Loucy (cell line): ENCODE measurements at regions not wholly inside any gene's neighbourhood (a gene's known extent, or its start where the extent isn't known, plus 50 kb on each side); places are given as distances from the start of the nearest gene placed in this dataset.

Experiments used
- H2AFZ ChIP-seq: fragments of 200-600 bp; sonication (generic); 2 replicates; pipeline ENCODE4 v1.6.0; 2016; ENCODE audit warnings: antibody characterized with exemption, mild to moderate bottlenecking, low read length, moderate library complexity
- H3F3A ChIP-seq: fragments of 200-600 bp; 2 replicates; pipeline ENCODE4 v1.6.0; 2016; ENCODE audit warnings: antibody characterized with exemption, low read depth, mild to moderate bottlenecking
- H3K27me3 ChIP-seq: fragments of 200-600 bp; sonication (generic); 2 replicates; pipeline ENCODE4 v1.6.1; 2014; ENCODE audit warnings: low read length, mild to moderate bottlenecking; ENCODE audit not compliant: insufficient read depth, poor library complexity, severe bottlenecking
- H3K36me3 ChIP-seq: fragments of 200-600 bp; sonication (generic); 2 replicates; pipeline ENCODE4 v1.6.1; 2016; ENCODE audit warnings: low read length; ENCODE audit not compliant: insufficient read depth
- H3K4me1 ChIP-seq: fragments of 200-600 bp; sonication (generic); 2 replicates; pipeline ENCODE4 v1.5.1; 2014; ENCODE audit warnings: low read length, mild to moderate bottlenecking; ENCODE audit not compliant: insufficient read depth, poor library complexity, severe bottlenecking
- H3K4me2 ChIP-seq: fragments of 200-600 bp; sonication (generic); 2 replicates; pipeline ENCODE4 v1.6.0; 2014; ENCODE audit warnings: antibody characterized with exemption, low read length, low read depth, mild to moderate bottlenecking; ENCODE audit not compliant: poor library complexity, severe bottlenecking
- H3K4me3 ChIP-seq: fragments of 200-600 bp; sonication (generic); 2 replicates; pipeline ENCODE4 v1.5.1; 2014; ENCODE audit warnings: low read length, mild to moderate bottlenecking, mixed read lengths; ENCODE audit not compliant: poor library complexity, severe bottlenecking
- H3K79me2 ChIP-seq: fragments of 200-600 bp; sonication (generic); 2 replicates; pipeline ENCODE4 v1.6.1; 2014; ENCODE audit warnings: low read length; ENCODE audit not compliant: insufficient read depth
- H3K9ac ChIP-seq: fragments of 200-600 bp; sonication (generic); 2 replicates; pipeline ENCODE4 v1.6.0; 2014; ENCODE audit warnings: mild to moderate bottlenecking, low read depth, low read length, moderate library complexity; ENCODE audit not compliant: poor library complexity, severe bottlenecking
- H3K9me2 ChIP-seq: fragments of 200-600 bp; sonication (generic); replicated peaks from 2 replicates; pipeline ENCODE4 v1.6.1; 2016; ENCODE audit warnings: low read depth, low read length, mixed read lengths
- H3K9me3 ChIP-seq: fragments of 200-600 bp; sonication (generic); 2 replicates; pipeline ENCODE4 v1.6.1; 2014; ENCODE audit warnings: mild to moderate bottlenecking, antibody characterized with exemption, low read length, low read depth; ENCODE audit not compliant: insufficient read depth
- H4K20me1 ChIP-seq: fragments of 200-600 bp; sonication (generic); 2 replicates; pipeline ENCODE4 v1.6.0; 2014; ENCODE audit warnings: antibody characterized with exemption, low read length, mild to moderate bottlenecking; ENCODE audit not compliant: insufficient read depth, poor library complexity, severe bottlenecking
- EZH2phosphoT487 ChIP-seq: fragments of 200-600 bp; IDR thresholded peaks from 2 replicates; pipeline ENCODE4 v1.6.1; 2018; ENCODE audit warnings: antibody characterized with exemption, mild to moderate bottlenecking, moderate library complexity, borderline replicate concordance
- TF ChIP-seq, protein P1 (sequence below): fragments of 200-600 bp; sonication (generic); conservative IDR thresholded peaks from 2 replicates; pipeline ENCODE4 v1.5.1; 2014; ENCODE audit warnings: mild to moderate bottlenecking, antibody characterized with exemption, low read length

DNA sequence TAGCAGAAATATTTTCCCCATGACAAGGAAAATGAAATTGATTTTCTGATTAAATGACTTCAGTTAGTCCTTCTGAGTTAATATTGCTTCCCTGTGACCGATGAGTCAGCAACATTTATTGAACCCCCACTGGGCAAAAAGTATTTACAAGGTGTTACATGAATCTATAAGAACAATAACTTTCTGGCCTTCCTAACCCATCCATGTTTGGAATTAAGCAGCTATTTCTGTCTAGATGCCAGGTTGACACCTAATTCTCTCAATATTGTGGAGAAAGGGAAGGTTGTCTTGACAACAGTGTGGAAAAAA lies 112.9 kb upstream of the JAZF1 start:
- no peaks in the 10 kb centered on the region for H3K79me2 ChIP-seq
- H3K9me3 ChIP-seq: no peaks in the 10 kb centered on the region
- H3K4me2 ChIP-seq: peak overlapping the region; percentile 28
- no peaks in the 10 kb centered on the region for H3K36me3 ChIP-seq
- no peak for TF ChIP-seq EZH2phosphoT487
- TF ChIP-seq, protein P1, sequence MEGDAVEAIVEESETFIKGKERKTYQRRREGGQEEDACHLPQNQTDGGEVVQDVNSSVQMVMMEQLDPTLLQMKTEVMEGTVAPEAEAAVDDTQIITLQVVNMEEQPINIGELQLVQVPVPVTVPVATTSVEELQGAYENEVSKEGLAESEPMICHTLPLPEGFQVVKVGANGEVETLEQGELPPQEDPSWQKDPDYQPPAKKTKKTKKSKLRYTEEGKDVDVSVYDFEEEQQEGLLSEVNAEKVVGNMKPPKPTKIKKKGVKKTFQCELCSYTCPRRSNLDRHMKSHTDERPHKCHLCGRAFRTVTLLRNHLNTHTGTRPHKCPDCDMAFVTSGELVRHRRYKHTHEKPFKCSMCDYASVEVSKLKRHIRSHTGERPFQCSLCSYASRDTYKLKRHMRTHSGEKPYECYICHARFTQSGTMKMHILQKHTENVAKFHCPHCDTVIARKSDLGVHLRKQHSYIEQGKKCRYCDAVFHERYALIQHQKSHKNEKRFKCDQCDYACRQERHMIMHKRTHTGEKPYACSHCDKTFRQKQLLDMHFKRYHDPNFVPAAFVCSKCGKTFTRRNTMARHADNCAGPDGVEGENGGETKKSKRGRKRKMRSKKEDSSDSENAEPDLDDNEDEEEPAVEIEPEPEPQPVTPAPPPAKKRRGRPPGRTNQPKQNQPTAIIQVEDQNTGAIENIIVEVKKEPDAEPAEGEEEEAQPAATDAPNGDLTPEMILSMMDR: no peak
- H3K27me3 ChIP-seq: no peaks in the 10 kb centered on the region
- H3K9ac ChIP-seq: no peak overlapping the region
- H3K9me2 ChIP-seq: no peaks in the 10 kb centered on the region
- H3K4me1 ChIP-seq: peaks cover 13% of the 10 kb centered on the region
- no peaks in the 10 kb centered on the region for H3F3A ChIP-seq
- no peak overlapping the region for H3K4me3 ChIP-seq
- H4K20me1 ChIP-seq: no peaks in the 10 kb centered on the region
- no peak overlapping the region for H2AFZ ChIP-seq

GRCh38 chr7:28296571-28297483 lies 115.5 kb upstream of the CREB5 start:
- Histone ChIP-seq H3K4me1 (peaks cover 13% of the 10 kb centered on the region), H4K20me1 (no peaks in the 10 kb centered on the region), H3K79me2 (no peaks in the 10 kb centered on the region), H3K27me3 (no peaks in the 10 kb centered on the region), H3K9ac (no peak overlapping the region), H3K4me2 (no peak overlapping the region), H3K36me3 (no peaks in the 10 kb centered on the region), H3K9me3 (no peaks in the 10 kb centered on the region), H3K9me2 (no peaks in the 10 kb centered on the region), H2AFZ (no peak overlapping the region), H3K4me3 (no peak overlapping the region), H3F3A (no peaks in the 10 kb centered on the region)
- TF ChIP-seq, protein P1: peak; percentile 92
- no peak for TF ChIP-seq EZH2phosphoT487

DNA sequence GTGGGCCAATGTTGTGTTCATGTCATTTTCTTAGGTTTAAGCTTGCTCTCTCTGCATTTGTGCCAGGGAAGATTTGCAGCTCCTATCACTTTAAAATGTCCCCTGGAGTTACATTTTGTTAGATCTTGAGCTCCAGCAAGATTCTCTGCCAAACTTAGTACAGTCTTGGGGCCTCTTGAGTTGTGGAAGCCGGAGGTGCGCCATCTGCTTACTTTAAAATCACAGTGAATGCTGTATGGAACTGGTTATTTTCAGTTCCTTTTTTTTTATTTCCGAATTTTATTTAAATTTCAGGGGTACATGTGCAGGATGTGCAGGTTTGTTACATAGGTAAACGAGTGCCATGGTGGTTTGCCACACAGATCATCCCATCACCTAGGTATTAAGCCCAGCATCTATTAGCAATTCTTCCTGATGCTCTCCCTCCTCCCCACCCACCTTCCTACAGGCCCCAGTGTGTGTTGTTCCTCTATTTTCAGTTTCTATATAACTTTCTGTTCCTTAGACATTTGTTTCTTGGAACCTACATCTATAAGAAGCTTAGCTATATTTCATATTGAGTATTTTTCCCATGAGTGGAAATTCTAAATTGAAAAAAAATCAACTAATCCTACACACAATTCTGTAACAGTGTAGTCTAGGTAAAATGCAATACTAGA lies 114.4 kb upstream of the CREB5 start:
- H2AFZ ChIP-seq: no peak overlapping the region
- H3K9me2 ChIP-seq: no peaks in the 10 kb centered on the region
- TF ChIP-seq, protein P1: no peak
- TF ChIP-seq EZH2phosphoT487: no peak
- no peaks in the 10 kb centered on the region for H4K20me1 ChIP-seq
- H3K4me1 ChIP-seq: peaks cover 7% of the 10 kb centered on the region
- H3F3A ChIP-seq: no peaks in the 10 kb centered on the region
- H3K36me3 ChIP-seq: no peaks in the 10 kb centered on the region
- no peak overlapping the region for H3K9ac ChIP-seq
- no peak overlapping the region for H3K4me2 ChIP-seq
- H3K79me2 ChIP-seq: no peaks in the 10 kb centered on the region
- H3K27me3 ChIP-seq: no peaks in the 10 kb centered on the region
- H3K4me3 ChIP-seq: no peak overlapping the region
- no peaks in the 10 kb centered on the region for H3K9me3 ChIP-seq
